Esophagus muscularis mucosa (tissue), 4 donors: ENCODE measurements at regions not wholly inside any gene's neighbourhood (a gene's known extent, or its start where the extent isn't known, plus 50 kb on each side); places are given as distances from the start of the nearest gene placed in this dataset.

Experiments
- CTCF ChIP-seq, 3 experiments: fragments of 200-600 bp in 2 of 3; fragments of 450-650 bp in 1 of 3; sonication (generic) in 2 of 3; IDR thresholded peaks; one replicate each; pipeline ENCODE4 v1.5.1; 2017 to 2019; ENCODE audit warnings: antibody characterized with exemption in 3 of 3, mild to moderate bottlenecking in 2 of 3, moderate library complexity in 1 of 3
- EP300 ChIP-seq: sonication (generic); formaldehyde crosslinking; IDR thresholded peaks from one replicate; pipeline ENCODE4 v1.6.1; 2017; ENCODE audit warnings: antibody characterized with exemption
- POLR2A ChIP-seq: fragments of 450-650 bp; IDR thresholded peaks from one replicate; pipeline ENCODE4 v1.6.1; 2017; ENCODE audit warnings: antibody characterized with exemption, moderate library complexity, mild to moderate bottlenecking, low read depth
- POLR2AphosphoS5 ChIP-seq, 2 donors: sonication (generic); formaldehyde crosslinking; IDR thresholded peaks; one replicate each; pipeline ENCODE4 v1.6.1; 2017; ENCODE audit warnings: antibody characterized with exemption in 2 of 2

GRCh38 chr2:173467751-173468150 is 113.1 kb downstream of the CDCA7 start:
- no peak for TF ChIP-seq CTCF (IDR thresholded peaks at IDR 0.05)
- TF ChIP-seq POLR2A: no peak
- TF ChIP-seq POLR2AphosphoS5 (IDR thresholded peaks at IDR 0.05): no peak
- TF ChIP-seq EP300: no peak
